GM12878 (cell line): ENCODE measurements at regions not wholly inside any gene's neighbourhood (a gene's known extent, or its start where the extent isn't known, plus 50 kb on each side); places are given as distances from the start of the nearest gene placed in this dataset.

Source experiments
- ATAC-seq: fragments of 200-7000 bp; cut with Tn5 transposase; 3 replicates; pipeline ENCODE4 v1.9.1; 2020; ENCODE audit warnings: mild to moderate bottlenecking, moderate library complexity
- BruUV-seq: library from RNA; stranded (reverse); fragments of 400-500 nt; replicated peaks from 2 replicates; lab custom pipeline; 2021; lab: Mats Ljungman, UMichigan
- CTCF ChIA-PET: fragments of 300-600 bp; sonication (Branson Sonifier 250); formaldehyde crosslinking; extraction: SDS; loops from one replicate; lab custom pipeline; 2021; ENCODE audit warnings: inconsistent platforms; lab: Yijun Ruan, JAX
- POLR2A ChIA-PET: fragments of 350-600 bp; formaldehyde crosslinking; extraction: SDS; loops from one replicate; lab custom pipeline; 2021; ENCODE audit warnings: inconsistent platforms; lab: Charles Lee
- RAD21 ChIA-PET: fragments of 300-600 bp; sonication (Branson Sonifier 250); formaldehyde crosslinking; loops from one replicate; lab custom pipeline; 2023; ENCODE audit warnings: antibody characterized with exemption; ENCODE audit not compliant: unreplicated experiment; lab: Charles Lee
- SMC1A ChIA-PET: fragments of 300-600 bp; sonication (Branson Sonifier 250); formaldehyde crosslinking; loops from one replicate; lab custom pipeline; 2023; ENCODE audit not compliant: unreplicated experiment, uncharacterized antibody; lab: Charles Lee
- DNase-seq: peaks from one replicate; pipeline ENCODE4 v3.0.0-alpha.2; 2011; ENCODE audit warnings: low read depth, low spot score
- FAIRE-seq: peaks from 3 replicates; lab custom pipeline; 2011; peaks lifted over from hg19 to GRCh38; lab: Jason Lieb, UNC
- H2AFZ ChIP-seq: 2 replicates; pipeline ENCODE4 v1.6.0; 2011; ENCODE audit warnings: low read depth, low read length, control low read depth; ENCODE audit not compliant: control insufficient read depth
- H3K27ac ChIP-seq: 2 replicates; pipeline ENCODE4 v1.5.1; 2011; ENCODE audit warnings: control low read depth; ENCODE audit not compliant: control insufficient read depth, insufficient read depth
- H3K27me3 ChIP-seq, 2 experiments: replicated peaks in 1 of 2; 2 replicates each; pipeline versions ENCODE4 v1.6.0 to v1.6.1; 2011; ENCODE audit warnings: low read length in 1 of 2; ENCODE audit not compliant: control insufficient read depth in 2 of 2, insufficient read depth in 2 of 2
- H3K36me3 ChIP-seq, 2 experiments: 2 replicates each; pipeline ENCODE4 v1.5.1; 2011; ENCODE audit warnings: low read length in 1 of 2; ENCODE audit not compliant: control insufficient read depth in 2 of 2, insufficient read depth in 2 of 2
- H3K4me1 ChIP-seq: 2 replicates; pipeline ENCODE4 v1.6.1; 2011; ENCODE audit warnings: mild to moderate bottlenecking, low read length, moderate library complexity, mixed read lengths; ENCODE audit not compliant: control insufficient read depth, insufficient read depth
- H3K4me2 ChIP-seq: 2 replicates; pipeline ENCODE4 v1.6.0; 2011; ENCODE audit warnings: control low read depth; ENCODE audit not compliant: control insufficient read depth, insufficient read depth
- H3K4me3 ChIP-seq: fragments of 200-600 bp; sonication (generic); 2 replicates; pipeline ENCODE4 v1.5.1; 2016
- H3K79me2 ChIP-seq: 2 replicates; pipeline ENCODE4 v1.6.0; 2011; ENCODE audit warnings: low read length; ENCODE audit not compliant: control insufficient read depth, insufficient read depth
- H3K9ac ChIP-seq: 2 replicates; pipeline ENCODE4 v1.8.0; 2011; ENCODE audit warnings: low read length, control low read depth, mixed read lengths; ENCODE audit not compliant: control insufficient read depth, insufficient read depth
- H3K9me3 ChIP-seq: replicated peaks from 3 replicates; pipeline ENCODE4 v1.5.1; 2011; ENCODE audit warnings: mild to moderate bottlenecking, low read length; ENCODE audit not compliant: control insufficient read depth, insufficient read depth
- H4K20me1 ChIP-seq: 2 replicates; pipeline ENCODE4 v1.6.0; 2011; ENCODE audit not compliant: control insufficient read depth, insufficient read depth
- CHD4 ChIP-seq: fragments of 200-600 bp; sonication (generic); IDR thresholded peaks from 2 replicates; pipeline ENCODE4 v1.6.1; 2016; ENCODE audit warnings: mild to moderate bottlenecking
- EGR1 ChIP-seq, 2 experiments: IDR thresholded peaks; 1 replicate in 1 of 2; 2 replicates in 1 of 2; pipeline ENCODE4 v1.6.1; 2011 to 2012; ENCODE audit warnings: low read depth in 2 of 2, low read length in 2 of 2, borderline replicate concordance in 1 of 2, mild to moderate bottlenecking in 1 of 2, moderate library complexity in 1 of 2
- ESRRA ChIP-seq: IDR thresholded peaks from 2 replicates; pipeline ENCODE4 v1.6.1; 2012; ENCODE audit warnings: mild to moderate bottlenecking, low read length, improper control_type of control experiment
- ETV6 ChIP-seq, 2 experiments: fragments of 450-650 bp in 1 of 2; IDR thresholded peaks in 1 of 2; conservative IDR thresholded peaks in 1 of 2; 2 replicates each; pipeline ENCODE4 v1.6.1; 2014; ENCODE audit warnings: antibody characterized with exemption in 1 of 2, borderline replicate concordance in 1 of 2, low read depth in 1 of 2, mild to moderate bottlenecking in 1 of 2, moderate library complexity in 1 of 2
- FOXK2 ChIP-seq: fragments of 450-650 bp; IDR thresholded peaks from 2 replicates; pipeline ENCODE4 v1.6.1; 2017; ENCODE audit warnings: mild to moderate bottlenecking, moderate library complexity
- GATAD2B ChIP-seq: fragments of 450-650 bp; conservative IDR thresholded peaks from 2 replicates; pipeline ENCODE4 v1.6.1; 2017; ENCODE audit warnings: low read depth, mild to moderate bottlenecking, moderate library complexity
- HDAC2 ChIP-seq: fragments of 200-600 bp; sonication (generic); IDR thresholded peaks from 2 replicates; pipeline ENCODE4 v1.6.1; 2017
- IKZF2 ChIP-seq, 2 experiments: fragments of 450-650 bp; IDR thresholded peaks; 2 replicates each; pipeline ENCODE4 v1.6.1; 2017; ENCODE audit warnings: mild to moderate bottlenecking in 2 of 2, moderate library complexity in 2 of 2
- KLF5 ChIP-seq: fragments of 450-650 bp; IDR thresholded peaks from 2 replicates; pipeline ENCODE4 v1.6.1; 2014; ENCODE audit warnings: mild to moderate bottlenecking; ENCODE audit not compliant: partially characterized antibody
- MAX ChIP-seq: IDR thresholded peaks from 2 replicates; pipeline ENCODE4 v1.6.1; 2012; ENCODE audit warnings: low read depth, low read length, improper control_type of control experiment
- MEF2B ChIP-seq: fragments of 450-650 bp; IDR thresholded peaks from 2 replicates; pipeline ENCODE4 v1.6.1; 2018; ENCODE audit warnings: mild to moderate bottlenecking, moderate library complexity; ENCODE audit not compliant: partially characterized antibody, poor library complexity, severe bottlenecking
- NKRF ChIP-seq: fragments of 450-650 bp; conservative IDR thresholded peaks from 2 replicates; pipeline ENCODE4 v1.6.1; 2017; ENCODE audit warnings: mild to moderate bottlenecking, moderate library complexity
- NR2F1 ChIP-seq: fragments of 450-650 bp; conservative IDR thresholded peaks from 2 replicates; pipeline ENCODE4 v1.6.1; 2017; ENCODE audit warnings: mild to moderate bottlenecking
- RBBP5 ChIP-seq: fragments of 200-600 bp; sonication (generic); conservative IDR thresholded peaks from 2 replicates; pipeline ENCODE4 v1.6.1; 2016
- STAT3 ChIP-seq: IDR thresholded peaks from 2 replicates; pipeline ENCODE4 v1.6.1; 2011; ENCODE audit warnings: low read depth, low read length, improper control_type of control experiment
- ZNF217 ChIP-seq: fragments of 450-650 bp; IDR thresholded peaks from 2 replicates; pipeline ENCODE4 v1.6.1; 2017; ENCODE audit warnings: antibody characterized with exemption, mild to moderate bottlenecking
- WGBS: methylation state at CpG from one replicate; pipeline ENCODE4 v1.1.6; 2016; ENCODE audit warnings: low lambda C conversion rate; ENCODE audit not compliant: insufficient replicate concordance, insufficient coverage; ENCODE audit errors: missing lambda C conversion rate; 5-methylcytosine and 5-hydroxymethylcytosine counted together
- in situ Hi-C: fragments of 300-500 bp; cut with MboI; formaldehyde crosslinking; loops from 9 replicates; pipeline ENCODE4 v1.14.3; 2018; ENCODE audit warnings: mixed read lengths
- intact Hi-C: fragments of 100-400 bp; cut with micrococcal nuclease; formaldehyde crosslinking; loops from one replicate; pipeline ENCODE4 v1.14.2; 2022; ENCODE audit not compliant: unreplicated experiment

- Histone ChIP-seq H3K36me3 (no peaks in the 10 kb centered on the region), H3K9me3 (no peaks in the 10 kb centered on the region), H3K4me1 (no peaks in the 10 kb centered on the region), H3K4me3 (no peak overlapping the region), H3K27me3 (no peaks in the 10 kb centered on the region), H3K9ac (no peak overlapping the region), H4K20me1 (no peaks in the 10 kb centered on the region), H2AFZ (no peak overlapping the region), H3K27ac (no peak overlapping the region), H3K4me2 (no peak overlapping the region), H3K79me2 (no peaks in the 10 kb centered on the region)
- 0% methylated on average over 1 of the region's 1 CpG for WGBS
- BruUV-seq = no TSS peak
- FAIRE-seq (no peak), ATAC-seq (no peak), DNase-seq (no peak)
- CTCF ChIA-PET = no interaction called here
- SMC1A ChIA-PET = interaction anchor here (1.8 kb wide), 1 partner anchor 24 kb away, joined by 3 read pairs; no protein-coding TSS in a partner anchor
- RAD21 ChIA-PET = no interaction called here
- POLR2A ChIA-PET = no interaction called here
- intact Hi-C loops (no loop called here), in situ Hi-C loops (no loop called here)
- TF ChIP-seq MEF2B (no peak), STAT3 (no peak), FOXK2 (no peak)
Measured at GRCh38 chr11:23746896-23747295, 750.0 kb upstream of the LUZP2 start.

- no peaks in the 10 kb centered on the region for H3K36me3 ChIP-seq
- H2AFZ ChIP-seq = no peak overlapping the region
- no peak overlapping the region for H3K27ac ChIP-seq
- TF ChIP-seq ETV6 (conservative IDR thresholded peaks at IDR 0.05 in 1 of 2, IDR thresholded peaks at IDR 0.05 in 1 of 2; ENCODE audit: borderline replicate concordance in 1 of 2, low read depth in 1 of 2) (no peak), ZNF217 (no peak), GATAD2B (no peak), MAX (no peak), ESRRA (no peak), IKZF2 (IDR thresholded peaks at IDR 0.05) (no peak), EGR1 (IDR thresholded peaks at IDR 0.05; ENCODE audit: borderline replicate concordance in 1 of 2, low read depth in 2 of 2, low read length in 2 of 2) (no peak), HDAC2 (no peak), NR2F1 (no peak), RBBP5 (no peak), KLF5 (no peak), CHD4 (no peak), NKRF (no peak)
- no peak overlapping the region for H3K4me3 ChIP-seq
- ATAC-seq (no peak), FAIRE-seq (no peak), DNase-seq (no peak)
- WGBS = 0% methylated on average over 2 of the region's 2 CpGs
- no peaks in the 10 kb centered on the region for H3K9me3 ChIP-seq
- ChIA-PET SMC1A (interaction anchor here (1.3 kb wide), 1 partner anchor 11 kb away, joined by 3 read pairs; no protein-coding TSS in a partner anchor), POLR2A (no interaction called here), RAD21 (no interaction called here), CTCF (no interaction called here)
- H3K27me3 ChIP-seq = no peaks in the 10 kb centered on the region
- H3K4me2 ChIP-seq = no peak overlapping the region
- H4K20me1 ChIP-seq = no peaks in the 10 kb centered on the region
- no peak overlapping the region for H3K9ac ChIP-seq
- no peaks in the 10 kb centered on the region for H3K4me1 ChIP-seq
- in situ Hi-C loops = no loop called here
- no TSS peak for BruUV-seq
- H3K79me2 ChIP-seq = no peaks in the 10 kb centered on the region
- intact Hi-C loops = no loop called here
Measured at GRCh38 chr11:23749762-23750430, 747.0 kb upstream of the LUZP2 start.
